ENCODE measurements at regions not wholly inside any gene's neighbourhood (a gene's known extent, or its start where the extent isn't known, plus 50 kb on each side); places are given as distances from the start of the nearest gene placed in this dataset.

- no peak overlapping the region for H3K4me3 ChIP-seq (ENCODE audit: low read depth, low read length)
- TF ChIP-seq CTCF (IDR thresholded peaks at IDR 0.05; ENCODE audit: insufficient read depth, low read length, poor library complexity, severe bottlenecking) = no peak
Observed at GRCh38 chr3:74456166-74456565, 158.3 kb downstream of the CNTN3 start.

DNA sequence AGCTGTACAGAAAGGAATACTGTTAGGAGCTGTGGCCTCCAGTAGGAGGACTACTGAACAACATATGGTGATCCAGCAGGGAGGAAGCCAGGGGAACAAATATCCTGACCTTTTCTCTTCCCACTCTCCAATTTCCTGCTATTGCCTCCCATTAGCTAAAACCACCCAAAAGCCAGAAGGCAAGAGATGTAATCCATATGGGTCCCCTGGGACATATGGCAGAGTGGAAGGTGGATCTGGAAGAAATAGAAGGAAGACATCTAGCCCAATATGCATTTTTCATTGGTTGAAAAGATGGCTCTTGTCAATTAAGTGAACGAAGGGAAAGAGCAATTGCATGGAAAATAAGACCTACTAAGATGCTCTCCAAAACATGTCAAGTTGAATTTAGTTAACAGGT is 167.2 kb downstream of the CNTN3 start:
- Histone ChIP-seq H3K4me3 (ENCODE audit: low read depth, low read length) (no peak overlapping the region), H3K27me3 (ENCODE audit: control insufficient read depth, insufficient read depth, low read length) (no peaks in the 10 kb centered on the region), H3K36me3 (ENCODE audit: control insufficient read depth, insufficient read depth, low read length) (no peaks in the 10 kb centered on the region)
- DNase-seq (ENCODE audit: low read depth) = no peak
- no peak for TF ChIP-seq CTCF (IDR thresholded peaks at IDR 0.05; ENCODE audit: insufficient read depth, low read length, poor library complexity, severe bottlenecking)

More at GRCh38 chr3:74456166-74456565, 158.3 kb downstream of the CNTN3 start:
- Histone ChIP-seq H3K27me3 (ENCODE audit: control insufficient read depth, insufficient read depth, low read length) (no peaks in the 10 kb centered on the region), H3K36me3 (ENCODE audit: control insufficient read depth, insufficient read depth, low read length) (no peaks in the 10 kb centered on the region)
- no peak for DNase-seq (ENCODE audit: low read depth)

- no peaks in the 10 kb centered on the region for H3K27me3 ChIP-seq (ENCODE audit: control insufficient read depth, insufficient read depth, low read length)
- no peak for DNase-seq (ENCODE audit: low read depth)
- no peaks in the 10 kb centered on the region for H3K36me3 ChIP-seq (ENCODE audit: control insufficient read depth, insufficient read depth, low read length)
- TF ChIP-seq CTCF (IDR thresholded peaks at IDR 0.05; ENCODE audit: insufficient read depth, low read length, poor library complexity, severe bottlenecking) = no peak
- no peak overlapping the region for H3K4me3 ChIP-seq (ENCODE audit: low read depth, low read length)
Observed at GRCh38 chr3:74445541-74445940, 168.9 kb downstream of the CNTN3 start.

DNA sequence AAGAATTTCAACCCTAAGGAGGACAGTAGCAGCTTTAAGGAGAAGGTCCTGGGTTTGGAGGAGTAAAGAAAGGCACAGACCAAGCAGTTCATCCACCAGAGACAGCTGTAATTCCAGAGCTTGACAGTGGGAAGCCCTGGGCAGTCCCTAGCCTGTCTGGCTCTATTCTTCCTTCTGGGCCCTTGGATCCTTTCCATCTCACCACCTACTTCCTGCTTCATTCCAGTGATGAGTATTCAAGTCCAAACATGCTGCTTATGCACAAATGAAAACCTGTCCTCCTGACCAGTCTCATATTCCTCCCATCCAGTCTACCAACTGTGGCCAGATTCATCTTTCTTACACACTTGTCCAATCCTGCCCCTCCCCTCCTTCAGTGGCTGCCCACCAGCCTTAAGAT is 171.4 kb downstream of the CNTN3 start:
- Histone ChIP-seq H3K27me3 (ENCODE audit: control insufficient read depth, insufficient read depth, low read length) (no peaks in the 10 kb centered on the region), H3K36me3 (ENCODE audit: control insufficient read depth, insufficient read depth, low read length) (no peaks in the 10 kb centered on the region), H3K4me3 (ENCODE audit: low read depth, low read length) (no peak overlapping the region)
- no peak for TF ChIP-seq CTCF (IDR thresholded peaks at IDR 0.05; ENCODE audit: insufficient read depth, low read length, poor library complexity, severe bottlenecking)
- no peak for DNase-seq (ENCODE audit: low read depth)

DNA sequence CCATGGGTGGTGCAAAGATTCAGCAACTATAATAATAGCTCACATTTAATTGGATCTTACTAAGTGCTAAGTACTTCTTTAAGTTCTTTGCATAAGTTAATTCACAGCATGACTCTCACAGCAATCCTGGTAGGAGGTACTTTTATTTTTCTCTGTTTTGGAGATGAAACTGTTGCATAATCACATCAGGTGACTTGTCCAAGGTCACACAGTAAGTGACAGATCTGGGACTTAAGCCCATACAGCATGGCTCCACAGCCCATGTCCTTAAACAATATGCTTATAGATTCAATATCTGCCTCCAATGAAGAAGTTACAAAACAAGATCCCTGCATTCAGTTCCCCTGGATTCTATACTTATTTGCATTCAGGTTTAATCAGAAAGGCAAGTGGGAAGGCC is 171.8 kb downstream of the CNTN3 start:
- no peak for TF ChIP-seq CTCF (IDR thresholded peaks at IDR 0.05; ENCODE audit: insufficient read depth, low read length, poor library complexity, severe bottlenecking)
- H3K4me3 ChIP-seq (ENCODE audit: low read depth, low read length) = no peak overlapping the region
- no peaks in the 10 kb centered on the region for H3K27me3 ChIP-seq (ENCODE audit: control insufficient read depth, insufficient read depth, low read length)
- H3K36me3 ChIP-seq (ENCODE audit: control insufficient read depth, insufficient read depth, low read length) = no peaks in the 10 kb centered on the region
- no peak for DNase-seq (ENCODE audit: low read depth)

DNA sequence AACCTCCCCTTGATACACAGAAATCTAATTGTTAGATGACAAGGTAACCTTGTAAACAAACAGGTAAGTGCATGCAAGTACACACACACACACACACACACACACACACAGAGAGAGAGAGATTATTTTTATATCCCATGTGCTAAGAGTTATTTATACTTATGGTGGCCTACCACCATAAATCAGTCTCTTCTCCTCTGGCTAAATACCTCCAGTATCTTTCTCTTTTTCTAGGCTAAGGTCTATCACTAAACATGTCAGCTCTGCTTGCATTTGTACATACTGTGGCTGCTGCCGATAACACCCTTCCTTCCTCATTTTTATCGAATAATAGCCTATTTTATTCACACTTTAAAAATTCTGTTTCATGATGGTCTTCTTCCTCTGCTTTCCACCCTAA is 172.4 kb downstream of the CNTN3 start:
- Histone ChIP-seq H3K36me3 (ENCODE audit: control insufficient read depth, insufficient read depth, low read length) (no peaks in the 10 kb centered on the region), H3K4me3 (ENCODE audit: low read depth, low read length) (no peak overlapping the region), H3K27me3 (ENCODE audit: control insufficient read depth, insufficient read depth, low read length) (no peaks in the 10 kb centered on the region)
- DNase-seq (ENCODE audit: low read depth) = no peak
- TF ChIP-seq CTCF (IDR thresholded peaks at IDR 0.05; ENCODE audit: insufficient read depth, low read length, poor library complexity, severe bottlenecking) = no peak

Measured in kidney epithelial cell (primary cell).